GM21367 (cell line): ENCODE measurements at regions not wholly inside any gene's neighbourhood (a gene's known extent, or its start where the extent isn't known, plus 50 kb on each side); places are given as distances from the start of the nearest gene placed in this dataset.
A peak's percentile ranks its signal among the peaks of the same experiment; 100 is the strongest.

Experiments
- ATAC-seq: cut with Tn5 transposase; IDR thresholded peaks from one replicate; pipeline ENCODE4 v1.9.1; 2021; ENCODE audit not compliant: unreplicated experiment

GRCh38 chr3:152710549-152710948 lies 124.4 kb upstream of the P2RY1 start:
- ATAC-seq, result no peak

- ATAC-seq, result no peak
Measured at GRCh38 chr3:152713989-152714388, 120.9 kb upstream of the P2RY1 start.

GRCh38 chr3:152714507-152714906 lies 120.4 kb upstream of the P2RY1 start:
- no peak for ATAC-seq

GRCh38 chr3:152717252-152717651 lies 117.7 kb upstream of the P2RY1 start:
- no peak for ATAC-seq

- ATAC-seq, result no peak
Measured at GRCh38 chr3:152718810-152719209, 116.1 kb upstream of the P2RY1 start.

- ATAC-seq, result no peak
Measured at GRCh38 chr3:152719264-152719663, 115.7 kb upstream of the P2RY1 start.

- no peak for ATAC-seq
Measured at GRCh38 chr3:152720951-152721718, 113.8 kb upstream of the P2RY1 start.

GRCh38 chr3:152724270-152724669 lies 110.7 kb upstream of the P2RY1 start:
- no peak for ATAC-seq

- no peak for ATAC-seq
Measured at GRCh38 chr3:152728231-152728980, 106.5 kb upstream of the P2RY1 start.

GRCh38 chr3:152729906-152730305 lies 105.0 kb upstream of the P2RY1 start:
- no peak for ATAC-seq

- no peak for ATAC-seq
Measured at GRCh38 chr3:152731511-152731910, 103.4 kb upstream of the P2RY1 start.

- ATAC-seq, result no peak
Measured at GRCh38 chr3:152733584-152734119, 101.3 kb upstream of the P2RY1 start.

GRCh38 chr3:152737021-152737908 lies 97.7 kb upstream of the P2RY1 start:
- ATAC-seq, result peak; percentile 97

- ATAC-seq, result peak; percentile 42
Measured at GRCh38 chr3:152738656-152739055, 96.3 kb upstream of the P2RY1 start.

GRCh38 chr3:152742368-152743347 lies 92.3 kb upstream of the P2RY1 start:
- no peak for ATAC-seq

GRCh38 chr3:152745646-152746045 lies 89.3 kb upstream of the P2RY1 start:
- ATAC-seq, result no peak

- ATAC-seq, result no peak
Measured at GRCh38 chr3:152754303-152754702, 80.6 kb upstream of the P2RY1 start.

GRCh38 chr3:152756807-152757206 lies 78.1 kb upstream of the P2RY1 start:
- no peak for ATAC-seq

- no peak for ATAC-seq
Measured at GRCh38 chr3:152760024-152760563, 74.8 kb upstream of the P2RY1 start.

- no peak for ATAC-seq
Measured at GRCh38 chr3:152760591-152760990, 74.3 kb upstream of the P2RY1 start.
